ENCODE measurements at regions not wholly inside any gene's neighbourhood (a gene's known extent, or its start where the extent isn't known, plus 50 kb on each side); places are given as distances from the start of the nearest gene placed in this dataset.
"Not testable (repeated sequence)": the region's sequence is repeated elsewhere in the genome, so short reads cannot be mapped to it uniquely, and the experiment has no call there.

GRCh38 chr5:87141544-87141943 lies 126.1 kb upstream of the RASA1 start:
- H3K4me3 ChIP-seq (ENCODE audit: low read depth, low read length) = no peak overlapping the region
- TF ChIP-seq CTCF (IDR thresholded peaks at IDR 0.05; ENCODE audit: insufficient read depth, low read length) = no peak
- peak; percentile 43 for DNase-seq (ENCODE audit: low read depth)

- peak; percentile 82 for DNase-seq (ENCODE audit: low read depth)
- not testable (repeated sequence) for H3K4me3 ChIP-seq (ENCODE audit: low read depth, low read length)
Observed at GRCh38 chr5:87145853-87146252, 121.8 kb upstream of the RASA1 start.

- DNase-seq (ENCODE audit: low read depth) = peak; percentile 31
- H3K4me3 ChIP-seq (ENCODE audit: low read depth, low read length) = no peak overlapping the region
- no peak for TF ChIP-seq CTCF (IDR thresholded peaks at IDR 0.05; ENCODE audit: insufficient read depth, low read length)
Observed at GRCh38 chr5:87147441-87147840, 120.2 kb upstream of the RASA1 start.

- TF ChIP-seq CTCF (IDR thresholded peaks at IDR 0.05; ENCODE audit: insufficient read depth, low read length) = no peak
- no peak overlapping the region for H3K4me3 ChIP-seq (ENCODE audit: low read depth, low read length)
- DNase-seq (ENCODE audit: low read depth) = peak; percentile 16
Observed at GRCh38 chr5:87150630-87151029, 117.1 kb upstream of the RASA1 start.

- peak; percentile 87 for DNase-seq (ENCODE audit: low read depth)
- TF ChIP-seq CTCF (IDR thresholded peaks at IDR 0.05; ENCODE audit: insufficient read depth, low read length) = no peak
- H3K4me3 ChIP-seq (ENCODE audit: low read depth, low read length) = no peak overlapping the region
Observed at GRCh38 chr5:87151547-87151946, 116.1 kb upstream of the RASA1 start.

GRCh38 chr5:87152886-87153285 lies 114.8 kb upstream of the RASA1 start:
- no peak overlapping the region for H3K4me3 ChIP-seq (ENCODE audit: low read depth, low read length)
- no peak for TF ChIP-seq CTCF (IDR thresholded peaks at IDR 0.05; ENCODE audit: insufficient read depth, low read length)
- DNase-seq (ENCODE audit: low read depth) = no peak

GRCh38 chr5:87154191-87154590 lies 113.5 kb upstream of the RASA1 start:
- no peak for DNase-seq (ENCODE audit: low read depth)
- TF ChIP-seq CTCF (IDR thresholded peaks at IDR 0.05; ENCODE audit: insufficient read depth, low read length) = no peak
- H3K4me3 ChIP-seq (ENCODE audit: low read depth, low read length) = no peak overlapping the region

All from fibroblast of the aortic adventitia (primary cell).